H1 (cell line): ENCODE measurements at regions not wholly inside any gene's neighbourhood (a gene's known extent, or its start where the extent isn't known, plus 50 kb on each side); places are given as distances from the start of the nearest gene placed in this dataset.

Experiments
- CTCF ChIA-PET: fragments of 300-600 bp; sonication (Branson Sonifier 250); formaldehyde crosslinking; loops from one replicate; lab custom pipeline; 2021; ENCODE audit not compliant: partially characterized antibody; lab: Charles Lee
- POLR2A ChIA-PET: fragments of 300-600 bp; sonication (Branson Sonifier 250); formaldehyde crosslinking; loops from one replicate; lab custom pipeline; 2021; ENCODE audit warnings: inconsistent platforms; ENCODE audit not compliant: partially characterized antibody; lab: Charles Lee
- DNase-seq, 2 experiments: peaks; one replicate each; pipeline versions ENCODE4 v3.0.0 to v3.0.0-alpha.2; 2010 to 2022; ENCODE audit warnings: low spot score in 2 of 2, low read depth in 1 of 2, mixed read lengths in 1 of 2
- FAIRE-seq: peaks from 2 replicates; lab custom pipeline; 2011; peaks lifted over from hg19 to GRCh38; lab: Jason Lieb, UNC
- H2AFZ ChIP-seq: 2 replicates; pipeline ENCODE4 v1.8.1; 2012; ENCODE audit warnings: low read length, inconsistent platforms
- H2AK5ac ChIP-seq: 2 replicates; pipeline ENCODE4 v1.6.1; 2013; ENCODE audit warnings: low read depth, low read length
- H2BK120ac ChIP-seq: replicated peaks from 2 replicates; pipeline ENCODE3; 2013; ENCODE audit warnings: low read depth, low read length, inconsistent platforms
- H2BK12ac ChIP-seq: 2 replicates; pipeline ENCODE4 v1.6.1; 2013; ENCODE audit warnings: low read depth, low read length
- H2BK15ac ChIP-seq: 2 replicates; pipeline ENCODE4 v1.6.1; 2013; ENCODE audit warnings: low read length
- H2BK20ac ChIP-seq: 2 replicates; pipeline ENCODE4 v1.6.1; 2013; ENCODE audit warnings: low read length
- H2BK5ac ChIP-seq: 2 replicates; pipeline ENCODE4 v1.6.1; 2013; ENCODE audit warnings: low read depth, low read length
- H3K14ac ChIP-seq: 2 replicates; pipeline ENCODE4 v1.6.1; 2013; ENCODE audit warnings: inconsistent platforms; ENCODE audit not compliant: insufficient read length
- H3K18ac ChIP-seq: 2 replicates; pipeline ENCODE4 v1.6.1; 2013; ENCODE audit warnings: low read length; ENCODE audit errors: extremely low read depth
- H3K23ac ChIP-seq: 2 replicates; pipeline ENCODE4 v1.6.1; 2013; ENCODE audit warnings: inconsistent platforms; ENCODE audit not compliant: insufficient read length
- H3K23me2 ChIP-seq: 2 replicates; pipeline ENCODE4 v1.6.1; 2013; ENCODE audit warnings: low read depth, low read length
- H3K27ac ChIP-seq: 2 replicates; pipeline ENCODE4 v1.6.1; 2011; ENCODE audit warnings: low read depth, low read length, inconsistent platforms
- H3K27me3 ChIP-seq, 4 experiments: replicated peaks in 1 of 4; 1 replicate in 1 of 4; 2 replicates in 3 of 4; pipeline versions ENCODE4 v1.6.1 to v1.8.1; 2011 to 2013; ENCODE audit warnings: low read length in 3 of 4, mild to moderate bottlenecking in 3 of 4, inconsistent platforms in 2 of 4, mixed read lengths in 2 of 4, moderate library complexity in 1 of 4; ENCODE audit not compliant: control insufficient read depth in 3 of 4, insufficient read depth in 3 of 4; ENCODE audit errors: extremely low read depth in 1 of 4
- H3K36me3 ChIP-seq, 4 experiments: 2 replicates each; pipeline versions ENCODE4 v1.6.1 to v1.8.1; 2011 to 2013; ENCODE audit warnings: mild to moderate bottlenecking in 4 of 4, low read length in 3 of 4, moderate library complexity in 2 of 4, control low read depth in 1 of 4, inconsistent platforms in 1 of 4; ENCODE audit not compliant: insufficient read depth in 4 of 4, control insufficient read depth in 2 of 4
- H3K4ac ChIP-seq: replicated peaks from 2 replicates; pipeline ENCODE3; 2013; ENCODE audit warnings: low read length, low read depth, mixed read lengths, inconsistent platforms; ENCODE audit not compliant: insufficient read length
- H3K4me1 ChIP-seq, 4 experiments: replicated peaks in 1 of 4; 1 replicate in 1 of 4; 2 replicates in 3 of 4; pipeline versions ENCODE4 v1.6.1 to v1.8.1; 2011 to 2013; ENCODE audit warnings: low read length in 3 of 4, inconsistent platforms in 2 of 4, mixed read lengths in 1 of 4; ENCODE audit not compliant: insufficient read depth in 4 of 4, control insufficient read depth in 3 of 4
- H3K4me2 ChIP-seq, 2 experiments: 2 replicates each; pipeline versions ENCODE4 v1.6.1 to v1.8.1; 2011 to 2013; ENCODE audit warnings: low read depth in 2 of 2, low read length in 2 of 2, control low read depth in 1 of 2, inconsistent platforms in 1 of 2, mild to moderate bottlenecking in 1 of 2; ENCODE audit not compliant: insufficient read depth in 1 of 2
- H3K4me3 ChIP-seq, 4 experiments: fragments of 200-600, 300-600 bp in 1 of 4; sonication (generic), shearing (Covaris generic), sonication (Bioruptor Twin) in 1 of 4; 2 replicates each; pipeline versions ENCODE4 v1.5.1 to v1.8.1; 2011 to 2016; ENCODE audit warnings: low read length in 4 of 4, low read depth in 3 of 4, control low read depth in 2 of 4, inconsistent platforms in 2 of 4, mild to moderate bottlenecking in 2 of 4, mixed read lengths in 1 of 4, moderate library complexity in 1 of 4; ENCODE audit not compliant: insufficient read depth in 2 of 4; ENCODE audit errors: extremely low read depth in 1 of 4
- H3K56ac ChIP-seq: replicated peaks from 2 replicates; pipeline ENCODE3; 2013; ENCODE audit warnings: low read depth, mild to moderate bottlenecking, mixed read lengths, low read length, inconsistent platforms; ENCODE audit not compliant: insufficient read length
- H3K79me1 ChIP-seq: 2 replicates; pipeline ENCODE4 v1.6.1; 2013; ENCODE audit warnings: low read depth, low read length, control low read depth
- H3K79me2 ChIP-seq, 2 experiments: 2 replicates each; pipeline versions ENCODE4 v1.6.1 to v1.8.1; 2012 to 2013; ENCODE audit warnings: low read length in 2 of 2, mild to moderate bottlenecking in 2 of 2, inconsistent platforms in 1 of 2; ENCODE audit not compliant: insufficient read depth in 2 of 2, control insufficient read depth in 1 of 2
- H3K9ac ChIP-seq, 4 experiments: replicated peaks in 1 of 4; 1 replicate in 1 of 4; 2 replicates in 3 of 4; pipeline versions ENCODE4 v1.6.1 to v1.8.1; 2011 to 2013; ENCODE audit warnings: low read depth in 3 of 4, low read length in 3 of 4, control low read depth in 2 of 4, mild to moderate bottlenecking in 2 of 4, moderate library complexity in 2 of 4, inconsistent platforms in 1 of 4; ENCODE audit errors: extremely low read depth in 1 of 4
- H3K9me3 ChIP-seq, 2 experiments: 2 replicates each; pipeline versions ENCODE4 v1.6.1 to v1.8.1; 2012 to 2013; ENCODE audit warnings: mild to moderate bottlenecking in 2 of 2, moderate library complexity in 2 of 2, control low read depth in 1 of 2, inconsistent platforms in 1 of 2, low read depth in 1 of 2, low read length in 1 of 2, mixed read lengths in 1 of 2; ENCODE audit not compliant: insufficient read depth in 2 of 2
- H4K20me1 ChIP-seq, 2 experiments: replicated peaks in 1 of 2; 2 replicates each; pipeline versions ENCODE3 to v1.8.1; 2011 to 2013; ENCODE audit warnings: inconsistent platforms in 2 of 2, low read length in 2 of 2, mild to moderate bottlenecking in 1 of 2; ENCODE audit not compliant: insufficient read depth in 2 of 2, control insufficient read depth in 1 of 2
- H4K5ac ChIP-seq: 2 replicates; pipeline ENCODE4 v1.6.1; 2013; ENCODE audit warnings: low read length, low read depth, mixed read lengths, inconsistent platforms; ENCODE audit not compliant: insufficient read length
- H4K8ac ChIP-seq: 2 replicates; pipeline ENCODE4 v1.8.0; 2013; ENCODE audit warnings: mild to moderate bottlenecking, moderate library complexity, low read length, inconsistent platforms; ENCODE audit not compliant: insufficient read depth; ENCODE audit errors: extremely low read depth
- H4K91ac ChIP-seq: replicated peaks from 2 replicates; pipeline ENCODE3; 2013; ENCODE audit warnings: low read length, mixed read lengths, inconsistent platforms; ENCODE audit not compliant: insufficient read length
- BACH1 ChIP-seq: IDR thresholded peaks from 2 replicates; pipeline ENCODE4 v1.6.1; 2012; ENCODE audit warnings: low read length, improper control_type of control experiment
- CBX5 ChIP-seq: fragments of 300-800, 300-1000 bp; sonication (generic); IDR thresholded peaks from 2 replicates; pipeline ENCODE4 v1.7.1; 2016; ENCODE audit warnings: antibody characterized with exemption, low read length, low read depth
- EP300 ChIP-seq, 2 experiments: IDR thresholded peaks; 1 replicate in 1 of 2; 2 replicates in 1 of 2; pipeline ENCODE4 v1.6.1; 2011 to 2012; ENCODE audit warnings: low read depth in 2 of 2, low read length in 2 of 2, mild to moderate bottlenecking in 2 of 2, borderline replicate concordance in 1 of 2, inconsistent platforms in 1 of 2, moderate library complexity in 1 of 2
- HDAC6 ChIP-seq: IDR thresholded peaks from one replicate; pipeline ENCODE4 v1.7.1; 2012; ENCODE audit warnings: low read depth, mild to moderate bottlenecking, inconsistent platforms, low read length, moderate library complexity
- KDM1A ChIP-seq: fragments of 200-600, 300-600 bp; sonication (generic); IDR thresholded peaks from 2 replicates; pipeline ENCODE4 v1.7.1; 2016; ENCODE audit warnings: mild to moderate bottlenecking, low read length, borderline replicate concordance
- KDM4A ChIP-seq: IDR thresholded peaks from one replicate; pipeline ENCODE4 v1.7.1; 2012; ENCODE audit warnings: low read depth, mild to moderate bottlenecking, moderate library complexity, low read length, inconsistent platforms; ENCODE audit not compliant: severe bottlenecking
- KDM5A ChIP-seq: fragments of 200-600 bp; IDR thresholded peaks from 2 replicates; pipeline ENCODE4 v1.7.1; 2012; ENCODE audit warnings: mild to moderate bottlenecking, low read length, inconsistent platforms, mixed read lengths
- MAX ChIP-seq: IDR thresholded peaks from 2 replicates; pipeline ENCODE4 v1.6.1; 2012; ENCODE audit warnings: inconsistent platforms
- RAD21 ChIP-seq, 2 experiments: IDR thresholded peaks in 1 of 2; conservative IDR thresholded peaks in 1 of 2; 2 replicates each; pipeline ENCODE4 v1.6.1; 2011; ENCODE audit warnings: low read depth in 2 of 2, low read length in 2 of 2, improper control_type of control experiment in 1 of 2, inconsistent platforms in 1 of 2, mild to moderate bottlenecking in 1 of 2, moderate library complexity in 1 of 2
- RXRA ChIP-seq: IDR thresholded peaks from 2 replicates; pipeline ENCODE4 v1.6.1; 2011; ENCODE audit warnings: low read depth, mild to moderate bottlenecking, low read length, moderate library complexity; ENCODE audit not compliant: insufficient read depth
- SP1 ChIP-seq: IDR thresholded peaks from 2 replicates; pipeline ENCODE4 v1.6.1; 2011; ENCODE audit warnings: low read depth, low read length
- SP2 ChIP-seq: IDR thresholded peaks from 2 replicates; pipeline ENCODE4 v1.6.1; 2012; ENCODE audit warnings: mild to moderate bottlenecking, low read length, inconsistent platforms
- TEAD4 ChIP-seq: IDR thresholded peaks from 2 replicates; pipeline ENCODE4 v1.6.1; 2012; ENCODE audit warnings: low read depth, low read length, inconsistent platforms, mixed read lengths
- WGBS, 2 experiments: shearing (Covaris generic) in 1 of 2; methylation state at CpG; one replicate each; pipeline versions ENCODE4 v1.1.6 to v1.1.7; 2013 to 2015; ENCODE audit warnings: low lambda C conversion rate in 2 of 2, mixed read lengths in 2 of 2, inconsistent platforms in 1 of 2, low coverage in 1 of 2, missing lambda C conversion rate in 1 of 2; ENCODE audit not compliant: insufficient replicate concordance in 2 of 2, insufficient coverage in 1 of 2, insufficient read length in 1 of 2; ENCODE audit errors: extremely low coverage in 1 of 2, missing lambda C conversion rate in 1 of 2; 5-methylcytosine and 5-hydroxymethylcytosine counted together

- FAIRE-seq (no peak), DNase-seq (no peak)
- no peak overlapping the region for H3K14ac ChIP-seq
- H2AK5ac ChIP-seq: no peak overlapping the region; the same call in 1 of the 2 replicates
- H2AFZ ChIP-seq: 0 out of 2 replicates have a peak overlapping the region, but pooled peaks have one; percentile 18
- H3K36me3 ChIP-seq: no peaks in the 10 kb centered on the region
- H3K4me1 ChIP-seq: peaks cover 4 to 27% (median 18%) of the 10 kb centered on the region in 4 experiments
- peak overlapping the region; percentile 11; the same call in 1 of the 2 replicates for H2BK12ac ChIP-seq
- peak overlapping the region in 1 of 4 experiments; percentile 22; a peak in 1 of 7 replicates for H3K9ac ChIP-seq
- peak overlapping the region; percentile 75 to 87 for H3K4me2 ChIP-seq
- H2BK120ac ChIP-seq: no peak overlapping the region
- peaks cover 4% of the 10 kb centered on the region for H3K23me2 ChIP-seq
- H3K27ac ChIP-seq: no peak overlapping the region
- no peak overlapping the region for H3K4ac ChIP-seq
- no peaks in the 10 kb centered on the region for H3K79me2 ChIP-seq
- no peak overlapping the region for H3K18ac ChIP-seq
- H2BK15ac ChIP-seq: peak overlapping the region; percentile 12
- 0 out of 2 replicates have a peak overlapping the region, but pooled peaks have one; percentile 27 for H2BK20ac ChIP-seq
- H4K5ac ChIP-seq: no peak overlapping the region
- H4K8ac ChIP-seq: peak overlapping the region; percentile 46; the same call in 1 of the 2 replicates
- CTCF ChIA-PET: interaction anchor here (0.9 to 6.7 kb wide), 3 partner anchors 18 to 198 kb away, joined by 3 to 55 read pairs (median 3); no protein-coding TSS in a partner anchor
- H3K56ac ChIP-seq: no peak overlapping the region
- peak overlapping the region; percentile 38; the same call in 1 of the 2 replicates for H2BK5ac ChIP-seq
- POLR2A ChIA-PET: interaction anchor here (0.6 to 4.7 kb wide), 2 partner anchors 10 to 195 kb away, joined by 3 to 15 read pairs; no protein-coding TSS in a partner anchor
- WGBS, 2 experiments: 54% methylated on average over 13 of the region's 13 CpGs; no CpG with 5 or more reads in 1 of the 2 experiments
- peak overlapping the region in 3 of 4 experiments; percentile 20 to 53 (median 37); a peak in 5 of 8 replicates for H3K4me3 ChIP-seq
- H4K20me1 ChIP-seq: no peaks in the 10 kb centered on the region
- no peaks in the 10 kb centered on the region for H3K9me3 ChIP-seq
- H3K23ac ChIP-seq: no peak overlapping the region
- peak overlapping the region; percentile 1 for H4K91ac ChIP-seq
- H3K27me3 ChIP-seq: peaks cover 3 to 30% (median 26%) of the 10 kb centered on the region in 4 experiments
- no peaks in the 10 kb centered on the region for H3K79me1 ChIP-seq
- TF ChIP-seq EP300 (IDR thresholded peaks at IDR 0.05; ENCODE audit: borderline replicate concordance in 1 of 2, low read depth in 2 of 2, low read length in 2 of 2): no peak
- TF ChIP-seq KDM1A: no peak
- no peak for TF ChIP-seq BACH1
- no peak for TF ChIP-seq RXRA
- TF ChIP-seq KDM5A: no peak
- no peak for TF ChIP-seq MAX
- no peak for TF ChIP-seq RAD21 (IDR thresholded peaks at IDR 0.05 in 1 of 2, conservative IDR thresholded peaks at IDR 0.05 in 1 of 2; ENCODE audit: low read depth in 2 of 2, low read length in 2 of 2)
- TF ChIP-seq TEAD4: no peak
- no peak for TF ChIP-seq HDAC6
- no peak for TF ChIP-seq KDM4A
- no peak for TF ChIP-seq SP1
- TF ChIP-seq CBX5: no peak
- TF ChIP-seq SP2: no peak
These were observed 80.6 kb upstream of the NKD1 start for GRCh38 chr16:50467559-50467942.
